ENCODE measurements at regions not wholly inside any gene's neighbourhood (a gene's known extent, or its start where the extent isn't known, plus 50 kb on each side); places are given as distances from the start of the nearest gene placed in this dataset.

GRCh38 chr14:42214981-42215491 lies 608.4 kb downstream of the LRFN5 start:
- Histone ChIP-seq H3K4me3 (no peak overlapping the region), H3K27ac (peak overlapping the region; percentile 21), H3K9me3 (no peaks in the 10 kb centered on the region), H3K36me3 (no peaks in the 10 kb centered on the region), H3K27me3 (no peaks in the 10 kb centered on the region), H3K4me1 (peaks cover 13% of the 10 kb centered on the region)
- TF ChIP-seq POLR2AphosphoS5 (IDR thresholded peaks at IDR 0.05; ENCODE audit: insufficient read depth in 1 of 2, low read depth in 1 of 2) (peak in 1 of 2 donors; percentile 50), POLR2A (IDR thresholded peaks at IDR 0.05) (no peak)
- intact Hi-C loops (cut with DNase I): no loop called here
- no peak for DNase-seq (ENCODE audit: extremely low spot score in 2 of 2)

GRCh38 chr14:42200957-42201356 lies 594.3 kb downstream of the LRFN5 start:
- TF ChIP-seq POLR2AphosphoS5 (IDR thresholded peaks at IDR 0.05; ENCODE audit: insufficient read depth in 1 of 2, low read depth in 1 of 2): no peak
- TF ChIP-seq POLR2A (IDR thresholded peaks at IDR 0.05): no peak
- TF ChIP-seq CTCF (IDR thresholded peaks at IDR 0.05): no peak
- H3K27me3 ChIP-seq: no peaks in the 10 kb centered on the region
- intact Hi-C loops (cut with DNase I): no loop called here

GRCh38 chr14:42198010-42198409 lies 591.3 kb downstream of the LRFN5 start:
- Histone ChIP-seq H3K27ac (no peak overlapping the region), H3K4me1 (peaks cover 8% of the 10 kb centered on the region), H3K36me3 (no peaks in the 10 kb centered on the region), H3K27me3 (no peaks in the 10 kb centered on the region), H3K4me3 (no peak overlapping the region), H3K9me3 (no peaks in the 10 kb centered on the region)
- intact Hi-C loops (cut with DNase I): no loop called here
- DNase-seq (ENCODE audit: extremely low spot score in 2 of 2): no peak
- TF ChIP-seq POLR2AphosphoS5 (IDR thresholded peaks at IDR 0.05; ENCODE audit: insufficient read depth in 1 of 2, low read depth in 1 of 2) (no peak), POLR2A (IDR thresholded peaks at IDR 0.05) (no peak), CTCF (IDR thresholded peaks at IDR 0.05) (no peak)

More at GRCh38 chr14:42200957-42201356, 594.3 kb downstream of the LRFN5 start:
- no peaks in the 10 kb centered on the region for H3K36me3 ChIP-seq
- H3K9me3 ChIP-seq: no peaks in the 10 kb centered on the region
- no peak overlapping the region for H3K27ac ChIP-seq
- no peak for DNase-seq (ENCODE audit: extremely low spot score in 2 of 2)
- H3K4me3 ChIP-seq: no peak overlapping the region
- no peaks in the 10 kb centered on the region for H3K4me1 ChIP-seq

- H3K27ac ChIP-seq: peak overlapping the region; percentile 42
- TF ChIP-seq POLR2AphosphoS5 (IDR thresholded peaks at IDR 0.05; ENCODE audit: insufficient read depth in 1 of 2, low read depth in 1 of 2): peak; percentile 38 to 88
- no peak for TF ChIP-seq POLR2A (IDR thresholded peaks at IDR 0.05)
These were observed 586.3 kb downstream of the LRFN5 start for GRCh38 chr14:42192738-42193653.

GRCh38 chr14:42190744-42191143 lies 584.1 kb downstream of the LRFN5 start:
- TF ChIP-seq POLR2A (IDR thresholded peaks at IDR 0.05) (no peak), POLR2AphosphoS5 (IDR thresholded peaks at IDR 0.05; ENCODE audit: insufficient read depth in 1 of 2, low read depth in 1 of 2) (no peak)
- Histone ChIP-seq H3K36me3 (no peaks in the 10 kb centered on the region), H3K27ac (no peak overlapping the region), H3K9me3 (no peaks in the 10 kb centered on the region), H3K27me3 (no peaks in the 10 kb centered on the region), H3K4me3 (no peak overlapping the region), H3K4me1 (peaks cover 8% of the 10 kb centered on the region)
- no peak for DNase-seq (ENCODE audit: extremely low spot score in 2 of 2)
- intact Hi-C loops (cut with DNase I): no loop called here

More at GRCh38 chr14:42192738-42193653, 586.3 kb downstream of the LRFN5 start:
- H3K36me3 ChIP-seq: no peaks in the 10 kb centered on the region
- H3K4me3 ChIP-seq: no peak overlapping the region
- no peaks in the 10 kb centered on the region for H3K9me3 ChIP-seq
- no peaks in the 10 kb centered on the region for H3K27me3 ChIP-seq
- DNase-seq (ENCODE audit: extremely low spot score in 2 of 2): no peak
- intact Hi-C loops (cut with DNase I): no loop called here
- H3K4me1 ChIP-seq: peaks cover 8% of the 10 kb centered on the region

- no peaks in the 10 kb centered on the region for H3K4me1 ChIP-seq
- no peak for DNase-seq (ENCODE audit: extremely low spot score in 2 of 2)
- no peaks in the 10 kb centered on the region for H3K36me3 ChIP-seq
- no peaks in the 10 kb centered on the region for H3K27me3 ChIP-seq
- no peaks in the 10 kb centered on the region for H3K9me3 ChIP-seq
- no peak overlapping the region for H3K4me3 ChIP-seq
- TF ChIP-seq POLR2AphosphoS5 (IDR thresholded peaks at IDR 0.05; ENCODE audit: insufficient read depth in 1 of 2, low read depth in 1 of 2) (no peak), CTCF (IDR thresholded peaks at IDR 0.05) (no peak), POLR2A (IDR thresholded peaks at IDR 0.05) (no peak)
- no peak overlapping the region for H3K27ac ChIP-seq
- intact Hi-C loops (cut with DNase I): no loop called here
These were observed 581.2 kb downstream of the LRFN5 start for GRCh38 chr14:42187846-42188245.
